ENCODE measurements at regions not wholly inside any gene's neighbourhood (a gene's known extent, or its start where the extent isn't known, plus 50 kb on each side); places are given as distances from the start of the nearest gene placed in this dataset.

GRCh38 chr1:116835161-116835560 is 74.6 kb upstream of the PTGFRN start:
- Histone ChIP-seq H3K4me3 (ENCODE audit: low read depth, low read length, poor library complexity, severe bottlenecking) (no peak overlapping the region), H4K20me1 (ENCODE audit: insufficient read depth, low read length) (no peaks in the 10 kb centered on the region), H3K4me1 (ENCODE audit: insufficient read depth, low read length, poor library complexity, severe bottlenecking) (no peaks in the 10 kb centered on the region), H3K36me3 (ENCODE audit: insufficient read depth, low read length) (no peaks in the 10 kb centered on the region), H3K9me3 (ENCODE audit: low read length) (no peaks in the 10 kb centered on the region), H2AFZ (ENCODE audit: low read length) (no peak overlapping the region), H3K9me2 (ENCODE audit: insufficient read depth, low read length) (no peaks in the 10 kb centered on the region), H3K79me2 (ENCODE audit: insufficient read depth, low read depth, low read length) (no peaks in the 10 kb centered on the region), H3K4me2 (ENCODE audit: low read length) (no peak overlapping the region), H3K27ac (ENCODE audit: low read depth, low read length, poor library complexity, severe bottlenecking) (no peak overlapping the region)
- CTCF ChIA-PET (ENCODE audit: unreplicated experiment), result no interaction called here
- intact Hi-C loops (cut with micrococcal nuclease; ENCODE audit: unreplicated experiment), result no loop called here
- POLR2A ChIA-PET, result no interaction called here
- no peak for DNase-seq (ENCODE audit: low spot score)
- no TSS peak for BruUV-seq (replicated peaks)
- TF ChIP-seq EZH2phosphoT487 (IDR thresholded peaks at IDR 0.05; ENCODE audit: borderline replicate concordance, low read depth, low read length), result no peak

DNA sequence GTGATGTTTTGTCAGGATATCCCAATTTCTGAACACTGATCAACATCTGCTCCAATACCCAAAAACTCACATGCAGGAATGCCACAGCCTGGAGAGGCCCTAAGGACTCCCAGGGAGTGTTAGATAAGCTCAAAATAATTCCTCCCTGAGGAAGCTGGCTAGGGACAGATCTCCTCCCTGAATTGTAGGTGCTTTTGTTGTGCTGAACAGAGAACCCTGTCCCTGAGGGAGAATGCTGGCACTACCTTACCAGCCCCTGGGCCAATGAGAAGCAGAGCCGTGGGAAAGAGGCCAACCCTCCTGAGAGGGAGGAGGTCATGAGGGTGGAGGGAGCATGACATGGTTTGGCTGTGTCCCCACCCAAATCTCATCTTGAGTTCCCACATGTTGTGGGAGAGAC is 73.6 kb upstream of the PTGFRN start:
- Histone ChIP-seq H2AFZ (ENCODE audit: low read length) (no peak overlapping the region), H3K9me2 (ENCODE audit: insufficient read depth, low read length) (no peaks in the 10 kb centered on the region), H3K4me3 (ENCODE audit: low read depth, low read length, poor library complexity, severe bottlenecking) (no peak overlapping the region), H3K4me1 (ENCODE audit: insufficient read depth, low read length, poor library complexity, severe bottlenecking) (no peaks in the 10 kb centered on the region), H4K20me1 (ENCODE audit: insufficient read depth, low read length) (no peaks in the 10 kb centered on the region), H3K27ac (ENCODE audit: low read depth, low read length, poor library complexity, severe bottlenecking) (no peak overlapping the region), H3K4me2 (ENCODE audit: low read length) (no peak overlapping the region), H3K9me3 (ENCODE audit: low read length) (no peaks in the 10 kb centered on the region), H3K79me2 (ENCODE audit: insufficient read depth, low read depth, low read length) (no peaks in the 10 kb centered on the region), H3K36me3 (ENCODE audit: insufficient read depth, low read length) (no peaks in the 10 kb centered on the region)
- no peak for DNase-seq (ENCODE audit: low spot score)
- BruUV-seq (replicated peaks), result no TSS peak
- TF ChIP-seq, protein P1, sequence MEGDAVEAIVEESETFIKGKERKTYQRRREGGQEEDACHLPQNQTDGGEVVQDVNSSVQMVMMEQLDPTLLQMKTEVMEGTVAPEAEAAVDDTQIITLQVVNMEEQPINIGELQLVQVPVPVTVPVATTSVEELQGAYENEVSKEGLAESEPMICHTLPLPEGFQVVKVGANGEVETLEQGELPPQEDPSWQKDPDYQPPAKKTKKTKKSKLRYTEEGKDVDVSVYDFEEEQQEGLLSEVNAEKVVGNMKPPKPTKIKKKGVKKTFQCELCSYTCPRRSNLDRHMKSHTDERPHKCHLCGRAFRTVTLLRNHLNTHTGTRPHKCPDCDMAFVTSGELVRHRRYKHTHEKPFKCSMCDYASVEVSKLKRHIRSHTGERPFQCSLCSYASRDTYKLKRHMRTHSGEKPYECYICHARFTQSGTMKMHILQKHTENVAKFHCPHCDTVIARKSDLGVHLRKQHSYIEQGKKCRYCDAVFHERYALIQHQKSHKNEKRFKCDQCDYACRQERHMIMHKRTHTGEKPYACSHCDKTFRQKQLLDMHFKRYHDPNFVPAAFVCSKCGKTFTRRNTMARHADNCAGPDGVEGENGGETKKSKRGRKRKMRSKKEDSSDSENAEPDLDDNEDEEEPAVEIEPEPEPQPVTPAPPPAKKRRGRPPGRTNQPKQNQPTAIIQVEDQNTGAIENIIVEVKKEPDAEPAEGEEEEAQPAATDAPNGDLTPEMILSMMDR (conservative IDR thresholded peaks at IDR 0.05; ENCODE audit: low read length), result no peak
- TF ChIP-seq EZH2phosphoT487 (IDR thresholded peaks at IDR 0.05; ENCODE audit: borderline replicate concordance, low read depth, low read length), result no peak
- intact Hi-C loops (cut with micrococcal nuclease; ENCODE audit: unreplicated experiment), result no loop called here
- POLR2A ChIA-PET, result no interaction called here
- CTCF ChIA-PET (ENCODE audit: unreplicated experiment), result no interaction called here

DNA sequence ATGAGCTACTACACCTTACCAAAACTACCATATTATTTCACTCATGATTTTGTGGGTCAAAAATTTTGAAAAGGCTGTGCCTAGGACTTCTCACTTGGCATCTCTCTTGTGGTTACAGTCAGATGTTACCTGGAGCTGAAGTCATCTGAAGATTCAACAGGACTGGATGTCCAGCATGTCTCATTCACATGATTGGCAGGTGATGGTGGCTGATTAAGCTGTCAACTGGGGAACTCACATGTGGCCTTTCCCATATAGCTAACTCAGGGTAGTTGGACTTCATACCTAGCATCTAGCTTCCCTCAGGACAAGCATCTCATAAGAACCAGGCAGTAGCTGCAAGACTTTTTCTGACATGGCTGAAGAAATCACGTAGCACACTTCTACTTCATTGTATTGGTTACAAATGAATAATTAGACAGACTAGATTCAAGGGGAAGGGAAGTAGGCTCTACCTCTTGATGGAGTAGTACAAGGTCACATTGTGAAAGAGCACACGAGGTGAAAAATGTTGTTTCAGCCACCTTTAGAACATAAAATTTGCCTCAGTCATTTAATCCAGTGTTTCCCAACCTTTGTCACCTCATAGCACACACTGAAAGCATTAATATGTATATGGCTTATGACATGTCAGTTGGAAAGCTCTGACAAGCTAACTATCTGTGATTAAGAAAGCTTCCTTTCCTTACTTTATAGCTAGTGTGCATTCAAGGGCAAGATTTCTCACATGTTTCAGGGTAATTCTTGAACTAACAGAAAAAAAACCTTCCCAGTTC is 68.0 kb upstream of the PTGFRN start:
- Histone ChIP-seq H3K27ac (ENCODE audit: low read depth, low read length, poor library complexity, severe bottlenecking) (no peak overlapping the region), H3K36me3 (ENCODE audit: insufficient read depth, low read length) (no peaks in the 10 kb centered on the region), H3K9me3 (ENCODE audit: low read length) (no peaks in the 10 kb centered on the region), H3K4me2 (ENCODE audit: low read length) (no peak overlapping the region), H4K20me1 (ENCODE audit: insufficient read depth, low read length) (no peaks in the 10 kb centered on the region), H3K4me1 (ENCODE audit: insufficient read depth, low read length, poor library complexity, severe bottlenecking) (no peaks in the 10 kb centered on the region), H3K9me2 (ENCODE audit: insufficient read depth, low read length) (no peaks in the 10 kb centered on the region), H2AFZ (ENCODE audit: low read length) (no peak overlapping the region), H3K4me3 (ENCODE audit: low read depth, low read length, poor library complexity, severe bottlenecking) (no peak overlapping the region), H3K79me2 (ENCODE audit: insufficient read depth, low read depth, low read length) (no peaks in the 10 kb centered on the region)
- BruUV-seq (replicated peaks), result no TSS peak
- intact Hi-C loops (cut with micrococcal nuclease; ENCODE audit: unreplicated experiment), result no loop called here
- no peak for DNase-seq (ENCODE audit: low spot score)
- no peak for TF ChIP-seq EZH2phosphoT487 (IDR thresholded peaks at IDR 0.05; ENCODE audit: borderline replicate concordance, low read depth, low read length)
- TF ChIP-seq, protein P1 (conservative IDR thresholded peaks at IDR 0.05; ENCODE audit: low read length), result no peak
- ChIA-PET POLR2A (interaction anchor here (0.7 kb wide), 1 partner anchor 83 kb away, joined by 3 read pairs; no protein-coding TSS in a partner anchor), CTCF (ENCODE audit: unreplicated experiment) (no interaction called here)
